Liver (tissue), 8 donors: ENCODE measurements at regions not wholly inside any gene's neighbourhood (a gene's known extent, or its start where the extent isn't known, plus 50 kb on each side); places are given as distances from the start of the nearest gene placed in this dataset.

ENCODE experiments used
- DNase-seq: peaks from one replicate; pipeline ENCODE4 v3.0.0-alpha.2; 2017; ENCODE audit warnings: low spot score
- H3K27ac ChIP-seq, 2 donors: one replicate each; pipeline ENCODE4 v1.7.0; 2013; ENCODE audit warnings: inconsistent platforms in 2 of 2, low read length in 2 of 2, control low read depth in 1 of 2, low read depth in 1 of 2, mild to moderate bottlenecking in 1 of 2
- H3K27me3 ChIP-seq, 4 donors: one replicate each; pipeline versions ENCODE4 v1.6.1 to v1.7.0; 2013; ENCODE audit warnings: low read length in 3 of 4, inconsistent platforms in 1 of 4, mild to moderate bottlenecking in 1 of 4, moderate library complexity in 1 of 4; ENCODE audit not compliant: control insufficient read depth in 4 of 4, insufficient read depth in 4 of 4
- H3K36me3 ChIP-seq, 4 donors: one replicate each; pipeline versions ENCODE4 v1.6.1 to v1.7.0; 2013; ENCODE audit warnings: low read length in 3 of 4, mild to moderate bottlenecking in 3 of 4, low read depth in 1 of 4, moderate library complexity in 1 of 4; ENCODE audit not compliant: control insufficient read depth in 4 of 4, insufficient read depth in 3 of 4
- H3K4me1 ChIP-seq, 4 donors: one replicate each; pipeline versions ENCODE4 v1.6.1 to v1.7.0; 2013; ENCODE audit warnings: low read length in 3 of 4, mild to moderate bottlenecking in 3 of 4, moderate library complexity in 1 of 4; ENCODE audit not compliant: control insufficient read depth in 4 of 4, insufficient read depth in 4 of 4
- H3K4me3 ChIP-seq, 3 donors: one replicate each; pipeline versions ENCODE4 v1.6.1 to v1.7.0; 2013; ENCODE audit warnings: low read length in 3 of 3, control low read depth in 1 of 3, low read depth in 1 of 3, mild to moderate bottlenecking in 1 of 3
- H3K9ac ChIP-seq, 2 donors: one replicate each; pipeline ENCODE4 v1.7.0; 2013; ENCODE audit warnings: low read length in 2 of 2, mild to moderate bottlenecking in 2 of 2, moderate library complexity in 2 of 2, control low read depth in 1 of 2, low read depth in 1 of 2
- H3K9me3 ChIP-seq, 4 donors: one replicate each; pipeline versions ENCODE4 v1.6.1 to v1.7.0; 2013; ENCODE audit warnings: low read length in 3 of 4; ENCODE audit not compliant: control insufficient read depth in 4 of 4
- ATF3 ChIP-seq: IDR thresholded peaks from 2 replicates; pipeline ENCODE4 v1.6.1; 2016; ENCODE audit warnings: antibody characterized with exemption
- CTCF ChIP-seq: fragments of 150-350 bp; IDR thresholded peaks from 2 replicates; pipeline ENCODE4 v1.5.1; 2017; ENCODE audit warnings: improper control_type of control experiment, low read depth, low read length; ENCODE audit not compliant: missing input control
- EGR1 ChIP-seq, 2 donors: IDR thresholded peaks; 2 replicates each; pipeline ENCODE4 v1.6.1; 2016 to 2018; ENCODE audit warnings: antibody characterized with exemption in 2 of 2, low read depth in 2 of 2
- GABPA ChIP-seq, 2 donors: IDR thresholded peaks in 1 of 2; conservative IDR thresholded peaks in 1 of 2; 2 replicates each; pipeline ENCODE4 v1.6.1; 2016; ENCODE audit warnings: antibody characterized with exemption in 2 of 2, mild to moderate bottlenecking in 1 of 2, moderate library complexity in 1 of 2
- HNF4A ChIP-seq, 2 donors: conservative IDR thresholded peaks; 2 replicates each; pipeline ENCODE4 v1.6.1; 2016; ENCODE audit warnings: antibody characterized with exemption in 2 of 2, mild to moderate bottlenecking in 2 of 2
- HNF4G ChIP-seq: IDR thresholded peaks from 2 replicates; pipeline ENCODE4 v1.6.1; 2016; ENCODE audit warnings: antibody characterized with exemption
- MAX ChIP-seq: IDR thresholded peaks from 2 replicates; pipeline ENCODE4 v1.6.1; 2016; ENCODE audit warnings: antibody characterized with exemption
- NR2F2 ChIP-seq: IDR thresholded peaks from 2 replicates; pipeline ENCODE4 v1.6.1; 2016; ENCODE audit warnings: antibody characterized with exemption
- RAD21 ChIP-seq, 2 donors: IDR thresholded peaks; 2 replicates each; pipeline ENCODE4 v1.6.1; 2016; ENCODE audit warnings: antibody characterized with exemption in 2 of 2, mild to moderate bottlenecking in 2 of 2
- REST ChIP-seq: IDR thresholded peaks from 2 replicates; pipeline ENCODE4 v1.6.1; 2016; ENCODE audit warnings: antibody characterized with exemption, mild to moderate bottlenecking
- RXRA ChIP-seq, 2 donors: IDR thresholded peaks; 2 replicates each; pipeline ENCODE4 v1.6.1; 2017 to 2018; ENCODE audit warnings: antibody characterized with exemption in 2 of 2, mild to moderate bottlenecking in 1 of 2
- SP1 ChIP-seq: IDR thresholded peaks from 2 replicates; pipeline ENCODE4 v1.6.1; 2018; ENCODE audit warnings: antibody characterized with exemption, mild to moderate bottlenecking
- WGBS: extraction: QIAGEN DNeasy Blood & Tissue Kit; methylation state at CpG from one replicate; pipeline ENCODE4 v1.1.7; 2013; 5-methylcytosine and 5-hydroxymethylcytosine counted together
- donor health status: healthy.
- donor health status: healthy.
- donor health status: healthy.
- donor health status: healthy.
- donor health status: healthy.

- DNase-seq = peak; percentile 94
- Histone ChIP-seq H3K27ac (peak overlapping the region in 1 of 2 donors; percentile 15), H3K9ac (peak overlapping the region in 1 of 2 donors; percentile 50), H3K4me3 (peak overlapping the region; percentile 75 to 94 (median 76)), H3K27me3 (no peaks in the 10 kb centered on the region), H3K4me1 (peaks cover 0 to 14% (median 7%) of the 10 kb centered on the region in 4 donors), H3K36me3 (no peaks in the 10 kb centered on the region), H3K9me3 (no peaks in the 10 kb centered on the region)
- WGBS = 1% methylated on average over 60 of the region's 60 CpGs
- TF ChIP-seq REST (no peak), NR2F2 (peak; percentile 14), HNF4G (no peak), ATF3 (no peak), HNF4A (conservative IDR thresholded peaks at IDR 0.05) (peak in 1 of 2 donors; percentile 19), GABPA (IDR thresholded peaks at IDR 0.05 in 1 of 2, conservative IDR thresholded peaks at IDR 0.05 in 1 of 2) (no peak), EGR1 (IDR thresholded peaks at IDR 0.05; ENCODE audit: low read depth in 2 of 2) (peak; percentile 25 to 50), RXRA (IDR thresholded peaks at IDR 0.05) (peak; percentile 71 to 75), SP1 (peak; percentile 70), CTCF (no peak), RAD21 (IDR thresholded peaks at IDR 0.05) (peak in 1 of 2 donors; percentile 48)
Observed at GRCh38 chr1:42035830-42036604, 117.2 kb upstream of the GUCA2B start.

GRCh38 chr1:42035205-42035829 lies 116.6 kb upstream of the HIVEP3 start:
- WGBS = under 1% methylated on average over 66 of the region's 66 CpGs
- H3K9ac ChIP-seq = peak overlapping the region in 1 of 2 donors; percentile 63
- TF ChIP-seq CTCF (peak; percentile 34), MAX (no peak), ATF3 (no peak), RAD21 (IDR thresholded peaks at IDR 0.05) (peak; percentile 34 to 53)
- H3K27me3 ChIP-seq = no peaks in the 10 kb centered on the region
- peak overlapping the region; percentile 79 to 91 for H3K27ac ChIP-seq
- no peaks in the 10 kb centered on the region for H3K9me3 ChIP-seq
- peak overlapping the region; percentile 92 to 97 (median 94) for H3K4me3 ChIP-seq
- DNase-seq = peak; percentile 49
- H3K4me1 ChIP-seq = peaks cover 0 to 14% (median 7%) of the 10 kb centered on the region in 4 donors
- no peaks in the 10 kb centered on the region for H3K36me3 ChIP-seq
